Pancreas (tissue), 10 donors: ENCODE measurements at regions not wholly inside any gene's neighbourhood (a gene's known extent, or its start where the extent isn't known, plus 50 kb on each side); places are given as distances from the start of the nearest gene placed in this dataset.

Experiments
- ATAC-seq, 4 donors: fragments of 200-7000 bp; cut with Tn5 transposase; one replicate each; pipeline versions ENCODE4 v1.8.0 to v1.9.1; 2020; ENCODE audit warnings: mild to moderate bottlenecking in 4 of 4, moderate library complexity in 4 of 4
- DNase-seq, 6 donors: peaks; one replicate each; pipeline ENCODE4 v3.0.0-alpha.2; 2020
- FAIRE-seq: peaks from 2 replicates; lab custom pipeline; 2012; peaks lifted over from hg19 to GRCh38; lab: Jason Lieb, UNC
- H3K27ac ChIP-seq, 4 donors: fragments of 200-600 bp; sonication (generic); 1 replicate in 3 of 4; 2 replicates in 1 of 4; pipeline versions ENCODE4 v1.5.0 to v1.8.0; 2020
- H3K27me3 ChIP-seq, 4 donors: fragments of 200-600 bp; one replicate each; pipeline ENCODE4 v1.8.0; 2021
- H3K36me3 ChIP-seq, 3 donors: fragments of 200-600 bp; sonication (generic) in 1 of 3; one replicate each; pipeline versions ENCODE4 v1.5.0 to v1.8.0; 2020 to 2021
- H3K4me1 ChIP-seq, 3 donors: fragments of 200-600 bp; one replicate each; pipeline ENCODE4 v1.8.0; 2021
- H3K4me3 ChIP-seq, 4 donors: fragments of 200-600 bp; sonication (generic) in 2 of 4; one replicate each; pipeline versions ENCODE4 v1.5.0 to v1.8.0; 2020 to 2021
- H3K9me3 ChIP-seq, 4 donors: fragments of 200-600 bp; one replicate each; pipeline ENCODE4 v1.8.0; 2021
- WGBS, 2 donors: extraction: QIAGEN DNeasy Blood & Tissue Kit; methylation state at CpG; one replicate each; pipeline ENCODE4 v1.1.7; 2013; 5-methylcytosine and 5-hydroxymethylcytosine counted together
- intact Hi-C, 3 donors: fragments of 100-400 bp; cut with DNase I; formaldehyde crosslinking; loops; one replicate each; pipeline versions ENCODE4 v1.11.1 to v1.14.2; 2022
- TF ChIP-seq, protein P1 (sequence below), 4 donors: fragments of 200-600 bp; sonication (generic) in 3 of 4; IDR thresholded peaks; one replicate each; pipeline versions ENCODE4 v1.5.0 to v1.8.0; 2021; ENCODE audit warnings: antibody characterized with exemption in 4 of 4
- donor health status: healthy with polysubstance abuse.
- donor health status: DM: no; HTN: no; CAD: no; lungs with moderate emphysema.
- donor health status: DM: no; HTN: no; CAD: no.
- donor health status: control.
- donor health status: control.
- donor health status: Bipolar disorder and iron deficiency.
- donor health status: DM: yes; HTN: yes; CAD: no.
- donor health status: DM: no; HTN: no; CAD: no.
- donor health status: DM: no; HTN: no; CAD: no.
- donor health status: DM: yes; HTN: yes; CAD: no.

DNA sequence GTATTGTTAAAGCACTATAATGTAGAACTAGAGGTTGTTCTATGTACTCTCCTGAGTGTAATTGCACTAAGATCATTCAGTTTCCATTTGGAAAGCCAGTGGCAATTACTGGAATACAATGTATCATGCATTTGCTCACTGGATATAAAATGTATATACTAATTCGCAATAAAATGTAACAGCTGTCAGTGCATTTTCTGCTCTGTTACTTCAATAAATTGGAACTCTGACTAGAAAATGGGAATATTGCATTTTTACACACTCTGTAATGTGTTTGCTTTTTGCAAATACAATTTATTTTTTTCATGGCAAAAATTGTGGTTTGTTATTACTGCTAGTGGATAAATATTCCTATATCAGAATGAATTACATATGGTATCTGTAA, 893.8 kb upstream of the POU3F3 start:
- ATAC-seq (no peak), FAIRE-seq (no peak)

DNA sequence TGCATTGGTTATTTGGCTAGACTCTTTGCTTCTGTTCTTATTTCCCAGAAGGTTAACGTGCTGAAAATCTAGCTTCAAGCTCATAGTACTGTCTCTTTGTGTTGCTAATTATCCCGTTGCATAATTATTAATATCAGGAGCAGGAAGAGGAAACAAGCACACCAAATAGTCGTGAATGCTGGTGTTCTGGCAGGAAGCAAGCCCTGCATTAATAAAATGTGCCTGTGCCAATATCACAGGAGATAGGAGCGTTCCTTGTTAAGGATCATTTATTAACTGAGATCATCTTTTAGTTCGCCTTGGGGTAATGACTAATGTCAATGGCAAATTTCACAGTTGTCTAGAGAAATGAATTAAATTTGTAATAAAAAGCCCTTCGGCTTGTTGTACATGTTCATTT, 893.0 kb upstream of the POU3F3 start:
- intact Hi-C loops, result no loop called here
- no peak for ATAC-seq
- no peaks in the 10 kb centered on the region for H3K4me1 ChIP-seq
- H3K4me3 ChIP-seq, result no peak overlapping the region
- 17 to 23% methylated on average over 6 of the region's 6 CpGs for WGBS, 2 donors
- DNase-seq, result no peak
- no peaks in the 10 kb centered on the region for H3K9me3 ChIP-seq
- no peak for FAIRE-seq
- TF ChIP-seq, protein P1, sequence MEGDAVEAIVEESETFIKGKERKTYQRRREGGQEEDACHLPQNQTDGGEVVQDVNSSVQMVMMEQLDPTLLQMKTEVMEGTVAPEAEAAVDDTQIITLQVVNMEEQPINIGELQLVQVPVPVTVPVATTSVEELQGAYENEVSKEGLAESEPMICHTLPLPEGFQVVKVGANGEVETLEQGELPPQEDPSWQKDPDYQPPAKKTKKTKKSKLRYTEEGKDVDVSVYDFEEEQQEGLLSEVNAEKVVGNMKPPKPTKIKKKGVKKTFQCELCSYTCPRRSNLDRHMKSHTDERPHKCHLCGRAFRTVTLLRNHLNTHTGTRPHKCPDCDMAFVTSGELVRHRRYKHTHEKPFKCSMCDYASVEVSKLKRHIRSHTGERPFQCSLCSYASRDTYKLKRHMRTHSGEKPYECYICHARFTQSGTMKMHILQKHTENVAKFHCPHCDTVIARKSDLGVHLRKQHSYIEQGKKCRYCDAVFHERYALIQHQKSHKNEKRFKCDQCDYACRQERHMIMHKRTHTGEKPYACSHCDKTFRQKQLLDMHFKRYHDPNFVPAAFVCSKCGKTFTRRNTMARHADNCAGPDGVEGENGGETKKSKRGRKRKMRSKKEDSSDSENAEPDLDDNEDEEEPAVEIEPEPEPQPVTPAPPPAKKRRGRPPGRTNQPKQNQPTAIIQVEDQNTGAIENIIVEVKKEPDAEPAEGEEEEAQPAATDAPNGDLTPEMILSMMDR (IDR thresholded peaks at IDR 0.05), result no peak
- H3K27ac ChIP-seq, result no peak overlapping the region
- no peaks in the 10 kb centered on the region for H3K36me3 ChIP-seq
- H3K27me3 ChIP-seq, result no peaks in the 10 kb centered on the region

More for the DNA sequence above, 893.8 kb upstream of the POU3F3 start:
- Histone ChIP-seq H3K27ac (no peak overlapping the region), H3K27me3 (no peaks in the 10 kb centered on the region), H3K4me1 (no peaks in the 10 kb centered on the region), H3K4me3 (no peak overlapping the region), H3K9me3 (no peaks in the 10 kb centered on the region), H3K36me3 (no peaks in the 10 kb centered on the region)
- intact Hi-C loops, result no loop called here
- no peak for DNase-seq
- WGBS, 2 donors, result 63 to 80% methylated on average over 1 of the region's 1 CpG
- TF ChIP-seq, protein P1 (IDR thresholded peaks at IDR 0.05), result no peak

DNA sequence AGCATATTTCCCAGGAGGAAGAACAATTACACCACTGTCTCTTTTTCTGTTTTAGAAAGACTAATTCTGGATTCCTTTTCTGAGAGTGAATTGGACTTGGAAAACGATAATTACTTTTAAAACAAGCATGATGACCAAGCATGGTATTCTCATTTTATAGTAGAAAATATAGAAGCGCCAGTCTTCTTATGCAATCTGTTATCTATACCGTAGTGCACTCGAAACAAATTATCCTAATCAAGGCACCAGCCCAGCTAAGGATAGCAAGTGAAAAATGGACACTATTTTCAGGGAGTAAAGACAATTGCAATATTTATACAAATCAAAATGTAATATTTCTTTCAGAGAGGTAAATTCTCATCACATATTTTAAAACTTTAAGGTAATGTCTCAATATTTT, 892.1 kb upstream of the POU3F3 start:
- H3K4me3 ChIP-seq, result no peak overlapping the region
- ATAC-seq, result no peak
- no peaks in the 10 kb centered on the region for H3K9me3 ChIP-seq
- TF ChIP-seq, protein P1 (IDR thresholded peaks at IDR 0.05), result no peak
- intact Hi-C loops, result no loop called here
- H3K27ac ChIP-seq, result no peak overlapping the region
- no peak for DNase-seq
- WGBS, 2 donors, result 59 to 66% methylated on average over 4 of the region's 4 CpGs
- FAIRE-seq, result no peak
- no peaks in the 10 kb centered on the region for H3K36me3 ChIP-seq
- H3K27me3 ChIP-seq, result no peaks in the 10 kb centered on the region
- H3K4me1 ChIP-seq, result no peaks in the 10 kb centered on the region

- no peak for DNase-seq
- TF ChIP-seq, protein P1 (IDR thresholded peaks at IDR 0.05), result no peak
- H3K4me1 ChIP-seq, result no peaks in the 10 kb centered on the region
- intact Hi-C loops, result no loop called here
- H3K27ac ChIP-seq, result no peak overlapping the region
- FAIRE-seq, result no peak
- H3K9me3 ChIP-seq, result no peaks in the 10 kb centered on the region
- H3K36me3 ChIP-seq, result no peaks in the 10 kb centered on the region
- H3K4me3 ChIP-seq, result no peak overlapping the region
- no peak for ATAC-seq
- no peaks in the 10 kb centered on the region for H3K27me3 ChIP-seq
- 68 to 78% methylated on average over 4 of the region's 4 CpGs for WGBS, 2 donors
These were observed 891.2 kb upstream of the POU3F3 start for GRCh38 chr2:103962670-103963069.

DNA sequence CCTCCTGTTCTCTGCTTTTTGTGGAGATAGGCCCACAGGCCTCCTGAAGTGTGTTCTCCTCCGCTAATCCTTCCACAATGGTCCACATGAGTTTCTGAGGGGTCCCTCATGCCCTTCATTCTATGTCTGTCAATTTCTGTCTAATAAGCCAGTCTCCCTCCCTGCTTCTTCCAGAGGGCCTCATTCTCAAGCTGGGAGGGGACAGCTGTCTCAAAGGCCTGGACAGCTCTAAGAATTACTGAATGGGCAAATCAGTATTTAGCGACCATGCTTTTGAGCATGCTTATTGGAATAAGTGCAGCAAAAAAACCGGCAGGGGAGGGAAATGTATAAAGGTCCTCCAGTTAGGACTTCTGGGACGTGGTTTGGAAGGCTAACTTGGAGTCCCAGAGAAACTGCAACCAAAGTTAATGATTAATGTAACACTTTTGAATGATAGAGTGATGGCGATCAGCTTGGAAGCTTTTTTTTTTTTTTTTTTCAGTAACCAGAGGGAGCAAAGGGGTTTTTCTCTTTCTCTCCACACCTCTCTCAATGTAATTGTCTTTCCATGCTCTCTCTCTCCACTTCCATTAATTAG, 890.7 kb upstream of the POU3F3 start:
- no peaks in the 10 kb centered on the region for H3K36me3 ChIP-seq
- no peak for DNase-seq
- H3K4me3 ChIP-seq, result no peak overlapping the region
- 46 to 49% methylated on average over 5 of the region's 5 CpGs for WGBS, 2 donors
- TF ChIP-seq, protein P1 (IDR thresholded peaks at IDR 0.05), result no peak
- FAIRE-seq, result no peak
- H3K9me3 ChIP-seq, result no peaks in the 10 kb centered on the region
- ATAC-seq, result no peak
- H3K27ac ChIP-seq, result no peak overlapping the region
- intact Hi-C loops, result no loop called here
- H3K27me3 ChIP-seq, result no peaks in the 10 kb centered on the region
- H3K4me1 ChIP-seq, result no peaks in the 10 kb centered on the region
